SJSA1 (cell line): ENCODE measurements at regions not wholly inside any gene's neighbourhood (a gene's known extent, or its start where the extent isn't known, plus 50 kb on each side); places are given as distances from the start of the nearest gene placed in this dataset.
"Not testable (repeated sequence)": the region's sequence is repeated elsewhere in the genome, so short reads cannot be mapped to it uniquely, and the experiment has no call there.

Source experiments
- DNase-seq, 2 experiments: peaks; one replicate each; pipeline ENCODE4 v3.0.0-alpha.2; 2015 to 2020; ENCODE audit warnings: low spot score in 2 of 2, low read depth in 1 of 2
- H3K27ac ChIP-seq: fragments of 250-450 bp; sonication (Bioruptor Pico); 2 replicates; pipeline ENCODE4 v1.5.1; 2020; ENCODE audit warnings: mild to moderate bottlenecking, moderate library complexity
- H3K27me3 ChIP-seq: fragments of 250-450 bp; sonication (Bioruptor Pico); replicated peaks from 2 replicates; pipeline ENCODE4 v1.5.1; 2020; ENCODE audit warnings: mild to moderate bottlenecking, moderate library complexity
- H3K36me3 ChIP-seq: fragments of 250-450 bp; sonication (Bioruptor Pico); 2 replicates; pipeline ENCODE4 v1.5.1; 2020; ENCODE audit warnings: mild to moderate bottlenecking
- H3K4me1 ChIP-seq: fragments of 250-450 bp; sonication (Bioruptor Pico); replicated peaks from 2 replicates; pipeline ENCODE4 v1.6.1; 2021; ENCODE audit warnings: mild to moderate bottlenecking
- H3K4me3 ChIP-seq: fragments of 250-450 bp; sonication (Bioruptor Pico); 2 replicates; pipeline ENCODE4 v1.5.1; 2020; ENCODE audit warnings: mild to moderate bottlenecking
- H3K9me3 ChIP-seq: fragments of 250-450 bp; sonication (Bioruptor Pico); replicated peaks from 2 replicates; pipeline ENCODE4 v1.5.1; 2020; ENCODE audit warnings: mild to moderate bottlenecking

DNA sequence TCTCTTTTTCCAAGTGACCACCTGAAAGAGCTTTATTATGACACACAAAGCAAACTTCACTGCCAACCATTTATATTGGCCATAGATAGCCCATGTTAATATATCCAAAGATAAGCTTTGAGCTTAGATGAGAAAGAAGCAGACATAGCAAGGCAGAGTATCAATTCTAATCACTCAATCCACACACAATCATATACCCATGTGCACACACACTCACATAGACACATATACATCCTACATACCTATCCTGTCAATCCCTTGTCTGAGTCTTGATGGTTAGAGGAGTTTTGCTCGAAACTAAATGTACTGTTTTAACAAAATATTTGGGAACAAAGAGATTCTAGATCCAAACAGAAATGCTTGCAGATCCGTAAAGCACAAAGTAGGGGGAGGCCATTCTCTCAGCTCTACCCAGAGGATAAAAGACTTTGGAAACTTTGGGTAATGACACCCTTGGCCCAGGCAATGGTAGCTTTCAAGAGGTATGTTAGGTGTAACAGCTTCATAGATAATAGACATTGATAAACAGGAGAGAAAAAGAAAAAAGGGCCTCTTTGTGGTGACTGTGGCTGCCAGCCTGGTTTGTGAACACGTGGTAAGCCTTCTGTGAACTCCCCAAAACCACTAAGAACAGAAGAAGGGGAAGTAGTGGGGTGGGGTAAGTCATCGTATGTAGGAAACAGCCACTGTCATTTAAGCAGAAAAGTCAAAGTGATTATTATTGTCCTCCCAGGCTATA lies 121.6 kb downstream of the TLR4 start:
- no peaks in the 10 kb centered on the region for H3K4me1 ChIP-seq
- H3K27ac ChIP-seq, result no peak overlapping the region
- no peaks in the 10 kb centered on the region for H3K36me3 ChIP-seq
- H3K9me3 ChIP-seq, result no peaks in the 10 kb centered on the region
- no peaks in the 10 kb centered on the region; the same call in 1 of the 2 replicates for H3K27me3 ChIP-seq
- no peak overlapping the region for H3K4me3 ChIP-seq
- no peak for DNase-seq

DNA sequence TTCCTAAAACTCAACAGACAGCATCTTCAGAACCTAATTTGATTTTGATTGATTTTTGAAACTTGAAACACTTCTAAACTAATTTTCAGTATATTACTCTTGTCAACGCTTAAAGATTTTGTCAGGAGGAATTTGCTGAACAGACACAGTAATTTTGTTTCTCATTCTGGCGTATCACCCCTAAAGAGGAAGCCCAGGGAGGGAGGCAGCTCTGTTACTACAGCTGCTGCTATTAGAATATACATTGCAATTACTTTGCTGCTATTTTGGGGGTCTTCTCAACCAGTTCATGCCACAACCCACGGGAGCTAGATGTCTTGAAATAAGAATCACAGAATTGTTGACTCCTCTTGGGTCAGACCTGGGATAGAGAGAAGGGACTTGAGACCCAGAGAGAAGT lies 122.6 kb downstream of the TLR4 start:
- Histone ChIP-seq H3K9me3 (no peaks in the 10 kb centered on the region), H3K27me3 (no peaks in the 10 kb centered on the region; the same call in 1 of the 2 replicates), H3K4me1 (no peaks in the 10 kb centered on the region), H3K27ac (no peak overlapping the region), H3K36me3 (no peaks in the 10 kb centered on the region), H3K4me3 (no peak overlapping the region)
- DNase-seq, result no peak

- Histone ChIP-seq H3K36me3 (no peaks in the 10 kb centered on the region), H3K4me1 (no peaks in the 10 kb centered on the region), H3K9me3 (no peaks in the 10 kb centered on the region), H3K27ac (no peak overlapping the region), H3K27me3 (no peaks in the 10 kb centered on the region; the same call in 1 of the 2 replicates), H3K4me3 (no peak overlapping the region)
- no peak for DNase-seq
Observed at GRCh38 chr9:117827456-117827855, 123.3 kb downstream of the TLR4 start.

GRCh38 chr9:117828466-117828865 lies 124.3 kb downstream of the TLR4 start:
- H3K9me3 ChIP-seq, result no peaks in the 10 kb centered on the region
- no peak overlapping the region for H3K27ac ChIP-seq
- no peaks in the 10 kb centered on the region; the same call in 1 of the 2 replicates for H3K27me3 ChIP-seq
- H3K4me1 ChIP-seq, result no peaks in the 10 kb centered on the region
- no peak for DNase-seq
- H3K4me3 ChIP-seq, result no peak overlapping the region
- H3K36me3 ChIP-seq, result no peaks in the 10 kb centered on the region

- no peak overlapping the region for H3K27ac ChIP-seq
- no peak overlapping the region for H3K4me3 ChIP-seq
- H3K4me1 ChIP-seq, result no peaks in the 10 kb centered on the region
- no peak for DNase-seq
- 0 out of 2 replicates have a peak, but pooled peaks cover 2% of the 10 kb centered on the region for H3K9me3 ChIP-seq
- no peaks in the 10 kb centered on the region for H3K27me3 ChIP-seq
- no peaks in the 10 kb centered on the region for H3K36me3 ChIP-seq
Observed at GRCh38 chr9:117835798-117836197, 131.6 kb downstream of the TLR4 start.

DNA sequence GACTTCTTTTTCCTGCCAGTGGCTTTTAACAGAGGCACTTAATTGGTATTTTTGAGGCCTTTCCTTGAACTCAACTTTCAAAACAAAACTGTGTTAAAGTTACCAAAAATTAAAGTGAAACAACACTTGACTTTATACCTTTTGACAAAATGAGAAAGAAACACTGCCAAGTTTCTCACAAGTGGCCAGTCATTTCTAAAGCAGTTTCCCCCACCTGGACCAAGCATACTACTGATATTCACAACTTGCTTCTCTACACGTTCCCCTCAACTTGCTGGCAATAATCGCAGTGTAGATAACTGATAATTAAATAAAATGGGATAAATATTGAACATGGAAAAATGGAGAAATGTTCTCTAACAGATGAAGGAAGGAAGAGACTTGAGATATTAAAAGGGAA lies 135.7 kb downstream of the TLR4 start:
- no peak for DNase-seq
- Histone ChIP-seq H3K9me3 (no peaks in the 10 kb centered on the region), H3K4me3 (no peak overlapping the region), H3K4me1 (no peaks in the 10 kb centered on the region), H3K36me3 (no peaks in the 10 kb centered on the region), H3K27me3 (no peaks in the 10 kb centered on the region), H3K27ac (no peak overlapping the region)

- DNase-seq, H3K36me3 ChIP-seq, H3K27ac ChIP-seq, H3K27me3 ChIP-seq, H3K9me3 ChIP-seq, H3K4me1 ChIP-seq, H3K4me3 ChIP-seq: not testable (repeated sequence)
Observed at GRCh38 chr9:117851836-117852461, 147.7 kb downstream of the TLR4 start.

DNA sequence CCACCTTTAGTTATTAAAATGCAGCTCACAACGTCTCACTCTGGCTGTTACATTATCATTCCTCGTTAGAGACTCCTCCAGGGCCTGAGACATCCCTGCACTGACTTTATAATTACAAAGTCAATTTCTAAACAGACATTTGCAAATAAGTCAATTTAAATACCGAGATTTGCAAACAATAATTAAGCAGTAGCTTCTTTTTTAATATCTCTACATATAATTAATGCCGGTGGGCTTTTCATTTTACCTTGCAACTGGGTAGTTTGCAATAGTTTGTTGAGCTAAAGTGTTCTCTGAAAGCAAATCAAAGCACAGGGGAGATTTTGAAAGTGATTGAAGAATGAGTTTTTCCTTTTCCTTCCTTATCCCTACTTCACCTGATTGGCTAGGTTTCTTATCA lies 154.4 kb downstream of the TLR4 start:
- Histone ChIP-seq H3K27me3 (0 out of 2 replicates have a peak, but pooled peaks cover 3% of the 10 kb centered on the region), H3K27ac (no peak overlapping the region), H3K4me1 (no peaks in the 10 kb centered on the region), H3K4me3 (no peak overlapping the region), H3K9me3 (no peaks in the 10 kb centered on the region), H3K36me3 (no peaks in the 10 kb centered on the region)
- no peak for DNase-seq

GRCh38 chr9:117860849-117861248 lies 156.6 kb downstream of the TLR4 start:
- no peaks in the 10 kb centered on the region for H3K4me1 ChIP-seq
- H3K4me3 ChIP-seq, result no peak overlapping the region
- no peak for DNase-seq
- H3K27me3 ChIP-seq, result peaks cover 3% of the 10 kb centered on the region; the same call in 1 of the 2 replicates
- no peak overlapping the region for H3K27ac ChIP-seq
- no peaks in the 10 kb centered on the region for H3K36me3 ChIP-seq
- no peaks in the 10 kb centered on the region for H3K9me3 ChIP-seq

DNA sequence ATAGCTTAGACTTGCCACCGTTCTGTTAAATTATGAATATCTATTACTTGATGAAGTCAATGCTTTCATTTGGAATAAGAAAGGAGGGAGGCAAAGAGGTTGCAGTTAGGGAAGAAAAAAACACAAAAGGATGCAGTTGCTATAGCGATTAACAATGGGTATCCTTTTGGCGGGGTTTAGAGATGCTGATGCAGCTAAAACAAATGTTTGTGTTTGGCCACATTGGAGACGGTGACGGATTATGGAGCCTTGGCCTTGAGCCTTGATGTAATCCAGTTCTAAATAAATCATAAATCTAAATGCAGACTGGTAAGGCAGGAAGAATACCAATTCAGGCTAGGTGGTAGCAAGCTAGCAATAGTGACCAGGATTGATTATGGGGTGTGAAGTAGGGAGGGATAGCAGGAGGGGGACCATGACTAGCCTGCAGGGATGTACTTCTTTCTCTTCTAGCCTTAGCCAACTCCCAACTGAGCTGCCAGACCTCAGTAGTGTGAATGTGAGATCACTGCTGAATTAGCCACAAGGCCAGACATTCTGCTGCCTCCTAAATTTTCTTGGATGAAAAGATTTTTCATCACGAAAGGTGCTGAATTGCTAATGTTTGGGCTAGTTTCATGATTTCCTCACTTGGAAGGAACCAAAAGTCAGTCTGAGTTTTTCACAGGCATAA lies 160.3 kb downstream of the TLR4 start:
- no peaks in the 10 kb centered on the region for H3K4me1 ChIP-seq
- H3K27ac ChIP-seq, result no peak overlapping the region
- DNase-seq, result no peak
- no peaks in the 10 kb centered on the region for H3K9me3 ChIP-seq
- no peak overlapping the region for H3K4me3 ChIP-seq
- H3K36me3 ChIP-seq, result no peaks in the 10 kb centered on the region
- H3K27me3 ChIP-seq, result no peaks in the 10 kb centered on the region; the same call in 1 of the 2 replicates

GRCh38 chr9:117868594-117868993 lies 164.4 kb downstream of the TLR4 start:
- Histone ChIP-seq H3K36me3 (no peaks in the 10 kb centered on the region), H3K27ac (no peak overlapping the region), H3K27me3 (no peaks in the 10 kb centered on the region; the same call in 1 of the 2 replicates), H3K4me3 (no peak overlapping the region), H3K4me1 (no peaks in the 10 kb centered on the region), H3K9me3 (no peaks in the 10 kb centered on the region)
- DNase-seq, result no peak

GRCh38 chr9:117869287-117869686 lies 165.1 kb downstream of the TLR4 start:
- H3K36me3 ChIP-seq, result no peaks in the 10 kb centered on the region
- no peak overlapping the region for H3K4me3 ChIP-seq
- H3K27me3 ChIP-seq, result no peaks in the 10 kb centered on the region; the same call in 1 of the 2 replicates
- no peaks in the 10 kb centered on the region for H3K4me1 ChIP-seq
- H3K27ac ChIP-seq, result no peak overlapping the region
- H3K9me3 ChIP-seq, result no peaks in the 10 kb centered on the region
- no peak for DNase-seq

GRCh38 chr9:117869712-117870111 lies 165.5 kb downstream of the TLR4 start:
- H3K27ac ChIP-seq, result no peak overlapping the region
- H3K9me3 ChIP-seq, result no peaks in the 10 kb centered on the region
- H3K4me3 ChIP-seq, result no peak overlapping the region
- H3K36me3 ChIP-seq, result no peaks in the 10 kb centered on the region
- DNase-seq, result no peak
- H3K4me1 ChIP-seq, result no peaks in the 10 kb centered on the region
- no peaks in the 10 kb centered on the region; the same call in 1 of the 2 replicates for H3K27me3 ChIP-seq

DNA sequence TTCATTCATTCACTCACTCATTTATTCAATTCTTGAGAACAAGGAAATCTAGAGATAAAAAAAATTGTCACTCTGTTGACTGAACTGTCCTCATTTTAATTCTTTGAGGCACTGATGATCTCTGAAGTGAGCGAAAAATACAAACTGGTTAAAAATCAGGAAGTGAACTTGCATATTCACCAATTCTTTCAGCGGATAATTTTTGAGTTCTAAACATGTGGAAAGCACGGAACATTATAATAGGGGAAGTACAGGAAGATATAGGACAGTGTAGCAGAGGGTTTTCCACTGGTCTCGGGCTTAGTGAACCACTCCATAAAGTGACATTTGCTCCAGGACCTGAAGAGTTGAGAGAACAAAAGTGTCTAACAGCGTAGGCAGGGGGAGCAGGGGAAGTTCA lies 169.5 kb downstream of the TLR4 start:
- H3K36me3 ChIP-seq, result no peaks in the 10 kb centered on the region
- DNase-seq, result no peak
- no peaks in the 10 kb centered on the region for H3K9me3 ChIP-seq
- H3K27ac ChIP-seq, result no peak overlapping the region
- H3K4me3 ChIP-seq, result no peak overlapping the region
- H3K27me3 ChIP-seq, result no peaks in the 10 kb centered on the region
- H3K4me1 ChIP-seq, result no peaks in the 10 kb centered on the region
